NCI-H128 (cell line): ENCODE measurements at regions not wholly inside any gene's neighbourhood (a gene's known extent, or its start where the extent isn't known, plus 50 kb on each side); places are given as distances from the start of the nearest gene placed in this dataset.
"Not testable (repeated sequence)": the region's sequence is repeated elsewhere in the genome, so short reads cannot be mapped to it uniquely, and the experiment has no call there.

ENCODE experiments used
- DNase-seq: peaks from one replicate; lab custom pipeline; 2025; ENCODE audit not compliant: unreplicated experiment; lab: John Stamatoyannopoulos, UW

DNA sequence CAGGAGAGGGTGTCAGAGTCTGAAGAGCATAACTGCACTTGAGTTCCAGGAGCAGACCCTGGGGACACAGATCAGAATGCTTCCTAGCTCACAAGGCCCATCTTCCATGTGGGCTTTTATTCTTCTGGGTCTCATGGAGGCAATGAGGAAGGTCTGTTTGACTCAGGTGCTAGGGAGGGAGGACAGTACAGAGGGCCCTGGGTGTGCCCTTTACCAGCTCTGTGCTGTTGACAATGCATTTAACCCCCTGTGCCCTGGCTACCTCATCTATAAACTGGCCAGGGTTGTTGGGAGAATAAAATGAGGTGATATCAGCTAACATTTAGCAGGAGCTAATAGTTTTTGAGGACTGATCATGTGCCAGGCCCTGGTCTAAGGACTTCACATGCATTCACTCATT lies 318.0 kb downstream of the DMAC1 start:
- no peak for DNase-seq

DNA sequence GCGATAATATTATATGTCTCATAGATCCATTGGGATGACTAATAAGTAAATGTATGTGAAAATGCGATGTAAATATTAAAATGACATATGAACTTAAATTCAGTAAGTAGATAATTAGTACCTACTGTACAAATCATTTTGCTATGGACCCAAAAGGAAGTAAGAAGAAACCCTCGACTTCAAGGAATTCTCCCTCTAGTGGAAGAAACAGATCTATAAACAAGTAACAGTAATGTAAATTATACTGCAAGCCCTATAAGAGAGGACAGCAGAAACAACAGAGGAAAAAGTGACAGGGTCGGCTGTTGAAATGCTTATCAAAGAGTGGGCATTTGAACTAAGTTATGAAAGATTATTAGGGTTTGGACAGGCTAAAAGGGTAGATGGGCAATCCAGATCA lies 320.3 kb downstream of the DMAC1 start:
- DNase-seq: no peak

DNA sequence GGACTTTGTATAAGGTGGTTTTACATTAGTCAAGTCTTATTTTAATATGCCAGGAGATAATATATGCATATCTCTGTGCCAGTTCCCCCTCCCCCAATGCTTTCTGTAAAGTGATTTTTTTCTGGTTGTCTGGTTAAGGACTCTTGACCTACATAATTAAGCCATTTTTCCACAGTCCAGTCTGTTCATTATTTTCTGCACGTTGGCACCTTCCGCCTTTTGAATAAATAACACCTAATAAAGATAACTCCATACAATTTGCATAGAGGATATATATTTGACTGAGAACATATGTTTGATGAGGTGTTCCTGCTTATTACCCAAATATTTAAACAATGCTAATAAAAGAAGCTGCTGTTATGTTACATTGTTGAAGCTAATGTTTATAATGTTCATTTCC lies 320.9 kb downstream of the DMAC1 start:
- no peak for DNase-seq

DNA sequence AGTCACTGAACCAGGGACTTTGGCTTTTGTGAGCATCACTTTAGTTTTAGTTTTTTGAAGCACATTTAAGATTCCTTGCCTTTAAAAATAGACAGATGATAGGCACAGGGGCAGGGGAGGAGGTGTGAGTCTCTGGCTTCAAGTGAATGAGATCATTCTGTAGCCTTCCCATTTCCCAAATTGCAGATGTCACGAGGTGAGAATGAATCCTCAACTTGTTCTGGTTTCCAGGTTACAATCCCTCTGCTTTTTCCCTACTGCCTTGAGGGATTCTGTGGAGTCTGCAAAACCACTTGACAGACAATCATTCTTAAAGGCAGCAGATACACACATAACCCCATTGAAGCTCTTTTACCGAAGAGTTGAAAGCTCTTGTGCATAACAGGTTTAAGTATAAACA lies 332.4 kb downstream of the DMAC1 start:
- DNase-seq: no peak

DNA sequence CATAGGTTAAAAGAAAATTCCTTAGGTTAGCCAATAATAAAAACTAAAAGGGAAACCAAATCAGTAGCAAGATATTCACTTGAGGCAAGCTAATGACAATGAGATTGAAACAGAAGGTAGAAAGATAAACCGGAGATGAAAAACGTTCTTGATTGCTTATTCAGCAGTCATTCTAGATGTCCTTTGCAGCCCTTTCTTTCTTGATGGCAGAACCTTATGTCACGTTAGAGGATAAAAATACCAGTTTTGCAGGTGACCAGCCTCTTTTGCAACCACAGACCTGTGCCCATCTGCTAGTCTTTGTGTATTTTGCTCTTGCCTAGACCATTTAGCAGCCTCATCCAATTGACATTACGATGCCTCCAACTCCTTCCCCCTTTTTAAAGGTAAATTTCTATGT lies 337.8 kb downstream of the DMAC1 start:
- DNase-seq: no peak

DNA sequence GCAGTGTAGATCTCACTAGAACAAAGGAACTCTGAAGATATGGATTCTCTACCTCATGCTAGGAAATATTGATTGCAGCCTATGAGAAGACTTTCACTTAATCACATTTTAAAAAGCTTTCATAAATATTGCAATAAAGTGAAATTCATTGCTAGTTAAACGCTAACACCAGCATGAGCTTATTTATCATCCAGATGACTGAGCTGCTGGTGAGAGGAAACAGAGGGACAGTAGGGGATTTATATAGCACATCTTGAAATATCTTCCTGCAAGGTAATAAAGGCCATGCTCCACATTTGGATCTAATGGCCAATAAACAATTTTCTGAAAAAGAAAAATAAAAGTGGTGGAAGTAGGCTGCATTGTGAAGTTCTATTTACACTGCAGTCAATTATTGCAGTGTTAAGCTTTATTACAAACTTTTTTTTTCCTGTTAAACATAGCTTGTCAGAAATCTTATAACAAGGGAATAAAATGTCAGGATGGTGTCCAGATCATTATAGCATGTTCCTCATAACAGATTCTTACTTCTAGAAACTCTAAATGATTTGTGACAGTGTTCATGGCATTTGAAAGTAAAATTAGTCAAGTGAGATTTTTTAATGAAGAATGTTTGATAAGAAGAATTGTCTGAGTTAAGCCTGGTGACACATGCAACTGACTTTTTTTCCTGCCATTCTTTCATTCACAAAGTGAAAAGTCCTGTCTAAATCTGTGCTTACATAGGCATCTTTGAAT lies 342.6 kb downstream of the DMAC1 start:
- DNase-seq: no peak

DNA sequence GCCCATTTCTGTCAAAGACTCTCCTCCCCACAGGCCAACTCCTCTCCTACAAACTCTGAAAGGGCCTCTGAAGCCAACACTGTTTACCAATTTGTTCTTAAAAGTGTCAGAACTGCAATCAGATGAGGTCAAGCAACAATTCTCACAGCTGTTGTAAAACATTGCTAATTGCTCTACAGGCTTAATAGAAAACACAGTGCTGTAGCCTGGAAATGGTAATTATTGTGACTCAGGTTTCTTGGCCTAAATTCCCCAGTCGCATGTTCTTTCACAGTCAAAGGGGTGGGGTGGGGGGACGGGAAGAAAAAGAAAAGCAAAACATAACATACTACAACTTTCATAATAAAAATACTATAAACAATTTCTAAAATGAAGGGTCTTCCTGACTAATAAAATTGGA lies 343.2 kb downstream of the DMAC1 start:
- no peak for DNase-seq

DNA sequence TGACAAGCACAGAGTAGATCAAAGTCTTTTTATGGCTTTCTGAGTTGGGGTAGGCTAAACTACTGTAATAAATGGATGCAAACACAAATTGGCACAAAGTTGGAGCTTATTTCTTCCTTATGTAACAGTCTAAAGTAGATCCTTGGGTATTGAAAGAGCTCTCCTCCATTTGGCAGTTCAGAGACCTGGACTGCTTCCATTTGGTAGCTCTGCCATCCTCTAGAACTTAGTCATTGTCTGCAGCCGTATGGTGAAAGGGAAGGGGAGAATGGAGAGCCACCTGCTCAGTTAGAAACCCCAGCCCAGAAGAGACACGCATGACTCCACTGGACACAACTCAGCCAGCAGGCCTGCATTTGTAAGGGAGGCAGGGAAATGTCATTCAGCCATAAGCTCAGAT lies 345.0 kb downstream of the DMAC1 start:
- no peak for DNase-seq

DNA sequence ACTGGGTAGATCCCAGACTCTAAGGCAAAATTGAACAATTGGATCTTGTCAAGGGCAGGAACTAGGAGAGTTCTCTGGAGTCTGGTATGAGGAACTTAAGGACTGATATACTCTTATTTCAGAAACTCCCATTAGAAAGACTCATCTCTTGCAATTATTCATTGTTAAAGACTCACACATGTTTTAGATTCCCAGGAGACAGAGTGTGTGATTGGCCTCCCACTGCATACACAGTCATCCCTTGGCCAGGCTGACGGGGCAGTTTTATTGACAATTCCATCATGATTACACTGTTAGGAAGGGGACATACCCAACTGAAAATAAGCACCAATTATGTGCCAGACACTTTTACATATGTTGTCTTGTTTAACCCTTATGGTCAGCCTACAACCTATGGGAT lies 347.2 kb downstream of the DMAC1 start:
- DNase-seq: no peak

DNA sequence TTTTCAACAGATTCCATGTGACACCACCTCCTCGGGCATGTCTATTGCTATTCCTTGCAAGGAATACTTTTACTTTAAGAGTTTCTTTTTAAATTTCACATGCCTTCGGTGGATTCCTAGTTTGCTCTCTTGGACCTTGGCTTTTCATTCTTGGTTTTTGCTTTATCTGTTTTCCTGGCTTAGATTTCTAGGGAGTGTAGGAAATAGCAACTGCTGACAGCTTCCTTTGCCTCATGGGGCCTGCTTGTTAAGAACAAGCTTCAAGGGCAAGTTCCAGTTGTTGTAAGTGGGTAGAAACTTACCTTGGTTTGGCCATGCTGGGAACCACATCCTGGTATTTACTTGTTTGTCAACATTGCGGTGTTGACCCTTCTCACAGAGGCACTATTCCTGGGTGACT lies 348.5 kb downstream of the DMAC1 start:
- no peak for DNase-seq

DNA sequence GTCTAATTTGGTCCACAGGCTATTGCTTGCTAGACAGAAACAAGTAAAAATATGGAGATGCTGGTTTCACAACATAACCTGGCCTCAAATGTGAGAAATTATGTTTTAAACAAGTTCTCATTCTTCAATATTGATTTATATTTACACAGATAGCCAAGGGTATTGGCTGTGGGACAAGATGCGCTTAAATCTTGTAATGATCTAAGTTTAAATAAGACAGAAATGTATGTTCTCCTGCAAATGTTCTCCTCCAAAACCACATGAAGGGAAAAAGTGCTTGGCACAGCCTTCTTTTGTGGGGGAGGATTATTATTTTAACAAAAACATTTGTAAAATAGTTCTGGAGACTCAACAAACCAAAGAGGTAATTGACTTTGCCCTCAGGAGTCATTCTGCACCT lies 356.0 kb downstream of the DMAC1 start:
- no peak for DNase-seq

DNA sequence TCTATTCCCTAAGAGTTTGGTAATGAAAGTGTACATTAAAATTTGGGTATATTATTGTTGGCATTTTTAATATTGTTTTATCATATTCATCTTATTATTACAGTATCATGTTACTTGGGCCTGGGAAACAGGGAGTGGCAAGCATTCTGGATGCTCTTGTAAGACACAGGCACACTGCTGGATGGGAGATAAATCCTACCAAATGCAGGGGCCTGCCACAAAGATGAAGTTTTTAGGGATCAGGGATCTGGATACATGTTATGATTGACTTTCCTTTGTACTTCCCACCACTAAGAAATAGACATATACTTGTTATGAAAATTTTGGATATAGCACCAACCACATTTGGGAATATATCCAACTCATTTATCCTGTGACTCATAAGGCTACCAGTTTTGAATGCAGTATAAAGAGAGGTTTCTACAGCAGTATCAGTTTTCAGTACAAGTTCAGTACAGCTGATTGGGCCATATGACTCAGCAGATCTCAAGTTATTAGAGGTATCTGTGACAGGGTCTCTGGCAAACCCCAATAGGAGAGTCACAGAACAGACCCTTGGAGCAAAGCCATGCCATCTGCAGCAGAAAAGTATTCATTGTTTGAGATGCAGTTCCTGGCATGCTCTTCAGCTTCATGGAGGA lies 360.1 kb downstream of the DMAC1 start:
- DNase-seq: no peak

DNA sequence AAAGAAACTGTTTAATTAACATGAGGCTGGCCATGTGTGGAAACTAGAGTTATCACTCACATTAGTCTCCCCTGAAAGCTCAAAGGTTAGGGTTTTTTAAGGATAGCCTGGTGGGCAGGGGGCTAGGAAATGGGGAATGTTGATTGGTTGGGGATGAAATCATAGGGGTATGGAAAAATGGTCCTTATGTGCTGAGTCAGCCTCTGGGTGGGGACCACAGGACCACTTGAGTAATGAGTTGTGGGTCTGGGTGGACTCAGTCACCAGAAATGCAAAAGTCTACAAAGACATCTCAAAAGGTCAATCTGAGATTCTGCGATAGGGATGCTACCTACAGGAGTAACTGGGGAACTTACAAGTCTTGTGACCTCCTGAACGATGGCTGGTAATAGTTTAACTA lies 362.8 kb downstream of the DMAC1 start:
- no peak for DNase-seq

DNA sequence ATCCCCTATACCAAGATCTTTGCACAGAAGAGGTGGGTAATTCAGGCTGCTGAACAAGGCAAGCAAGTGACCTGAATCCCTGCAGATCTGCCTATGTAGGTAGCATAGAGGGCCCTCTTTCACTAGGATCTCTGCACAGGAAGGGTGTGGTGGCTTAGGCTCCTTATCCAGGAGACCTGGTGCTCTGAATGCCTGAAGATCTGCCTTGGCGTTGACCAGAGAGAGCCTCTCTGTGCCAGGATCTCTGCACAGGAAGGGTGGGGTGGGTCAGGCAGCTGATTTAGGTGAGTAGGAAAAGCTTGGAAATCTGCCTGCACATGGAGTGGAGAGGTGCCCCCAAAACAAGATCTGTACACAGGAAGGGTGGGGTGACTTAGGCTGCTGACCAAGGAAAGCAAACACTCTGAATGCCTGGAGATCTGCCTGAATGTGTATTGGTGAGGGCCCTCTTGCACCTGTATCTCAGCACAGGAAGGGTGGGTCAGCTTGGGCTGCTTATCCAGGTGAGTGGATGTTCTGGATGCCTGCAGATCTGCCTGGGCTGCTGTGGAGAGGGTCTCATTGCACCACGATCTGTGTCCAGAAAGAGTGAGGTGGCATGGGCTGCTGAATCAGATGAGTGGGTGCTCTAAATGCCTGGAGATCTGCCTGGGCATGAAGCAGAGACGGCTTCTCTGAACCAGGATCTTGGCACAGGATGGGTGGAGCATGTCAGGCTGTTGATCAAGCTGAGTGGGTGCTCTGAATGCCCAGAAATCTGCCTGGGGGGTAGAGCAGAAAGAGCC lies 365.9 kb downstream of the DMAC1 start:
- no peak for DNase-seq

DNA sequence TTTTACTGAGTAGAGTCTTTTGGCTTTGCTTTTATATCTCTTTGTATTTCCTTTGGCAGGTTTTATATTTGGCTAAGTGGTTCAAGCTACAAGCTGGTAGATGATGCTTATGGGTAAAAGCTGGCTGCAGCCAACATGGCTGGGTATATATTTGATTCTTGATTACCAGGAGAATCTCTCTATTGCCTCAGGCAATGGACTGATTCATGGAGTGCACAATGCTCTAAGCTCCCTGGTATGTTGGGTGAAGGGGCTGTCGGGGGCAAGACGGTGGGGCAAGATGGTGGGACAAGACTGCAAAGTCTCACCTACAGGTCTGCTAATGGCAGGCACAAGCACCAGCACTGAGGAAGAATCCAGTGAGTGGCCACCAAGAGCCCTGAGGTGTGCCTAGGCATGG lies 366.6 kb downstream of the DMAC1 start:
- DNase-seq: no peak

DNA sequence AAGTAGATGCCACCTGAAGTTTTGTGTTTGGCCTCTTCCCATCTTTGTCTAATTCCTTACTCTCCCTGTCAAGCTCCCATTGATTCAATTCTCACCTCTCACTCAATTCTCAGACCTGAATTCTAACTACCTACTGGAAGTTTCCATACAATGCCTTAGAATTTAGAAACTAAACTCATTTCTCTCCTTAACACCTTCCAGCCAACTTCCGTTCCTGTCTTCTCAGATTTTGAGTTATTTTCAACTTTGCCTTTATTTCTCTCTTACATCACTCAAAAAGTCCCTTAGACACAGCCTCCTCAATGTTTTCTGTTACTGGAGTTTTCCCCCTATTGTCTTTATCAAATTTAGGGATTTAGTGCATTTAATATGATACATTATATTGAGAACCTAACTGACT lies 382.2 kb downstream of the DMAC1 start:
- not testable (repeated sequence) for DNase-seq

DNA sequence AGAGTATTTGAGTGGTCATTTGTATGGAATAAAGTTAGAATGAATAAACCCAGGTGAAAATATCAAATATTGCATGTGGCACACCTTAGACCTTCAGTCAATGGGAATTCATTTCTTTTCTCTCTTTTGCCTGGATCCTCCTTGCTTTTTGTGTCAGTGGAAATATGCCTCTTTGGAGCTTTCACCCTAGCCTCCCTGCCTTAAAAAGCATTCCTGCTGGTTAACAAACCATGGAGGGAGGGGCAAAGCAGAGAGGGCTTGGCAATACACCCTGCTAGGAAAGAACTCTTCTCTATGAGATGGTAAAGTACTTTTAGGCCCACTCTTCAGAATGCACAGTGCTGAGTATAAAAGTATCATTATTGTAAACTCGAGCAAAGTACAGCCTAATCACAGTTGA lies 383.7 kb downstream of the DMAC1 start:
- no peak for DNase-seq

DNA sequence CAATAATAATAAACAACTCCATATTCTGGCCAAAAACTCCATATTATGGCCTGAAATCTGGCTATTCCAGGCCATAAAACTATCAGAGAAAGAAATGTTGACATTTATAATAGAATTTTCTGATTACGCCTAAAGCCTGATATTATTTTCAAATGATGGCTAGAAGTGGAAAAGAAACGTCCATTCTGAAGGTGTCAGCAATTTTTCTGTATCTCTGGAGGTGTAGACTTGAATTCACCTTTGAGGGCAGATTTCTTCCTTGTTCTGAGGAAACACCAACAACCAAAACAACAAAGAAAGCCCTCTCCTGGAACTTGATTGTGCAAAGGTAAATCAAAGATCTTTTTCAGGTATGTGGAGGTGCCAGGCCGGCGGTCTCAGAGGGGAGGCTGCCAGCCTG lies 390.7 kb downstream of the DMAC1 start:
- DNase-seq: no peak

DNA sequence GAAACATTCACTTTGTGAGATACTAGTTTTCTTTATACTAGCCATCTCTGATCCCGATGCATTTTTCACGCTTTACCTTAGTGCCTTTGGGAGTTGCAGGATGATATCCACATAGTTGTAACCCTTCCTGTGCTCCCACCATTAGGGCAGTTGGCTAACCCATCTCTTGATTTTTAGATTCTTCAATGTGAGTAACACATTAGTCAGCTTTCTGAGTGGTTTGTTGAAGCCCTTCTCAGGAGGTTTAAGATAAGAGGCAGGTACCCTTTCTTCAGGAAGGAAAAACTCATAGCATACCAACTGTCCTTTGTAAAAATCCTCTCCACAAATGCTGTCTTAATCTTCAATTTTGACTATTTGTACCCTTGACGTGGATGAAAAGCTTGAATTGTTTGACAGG lies 392.3 kb downstream of the DMAC1 start:
- no peak for DNase-seq

DNA sequence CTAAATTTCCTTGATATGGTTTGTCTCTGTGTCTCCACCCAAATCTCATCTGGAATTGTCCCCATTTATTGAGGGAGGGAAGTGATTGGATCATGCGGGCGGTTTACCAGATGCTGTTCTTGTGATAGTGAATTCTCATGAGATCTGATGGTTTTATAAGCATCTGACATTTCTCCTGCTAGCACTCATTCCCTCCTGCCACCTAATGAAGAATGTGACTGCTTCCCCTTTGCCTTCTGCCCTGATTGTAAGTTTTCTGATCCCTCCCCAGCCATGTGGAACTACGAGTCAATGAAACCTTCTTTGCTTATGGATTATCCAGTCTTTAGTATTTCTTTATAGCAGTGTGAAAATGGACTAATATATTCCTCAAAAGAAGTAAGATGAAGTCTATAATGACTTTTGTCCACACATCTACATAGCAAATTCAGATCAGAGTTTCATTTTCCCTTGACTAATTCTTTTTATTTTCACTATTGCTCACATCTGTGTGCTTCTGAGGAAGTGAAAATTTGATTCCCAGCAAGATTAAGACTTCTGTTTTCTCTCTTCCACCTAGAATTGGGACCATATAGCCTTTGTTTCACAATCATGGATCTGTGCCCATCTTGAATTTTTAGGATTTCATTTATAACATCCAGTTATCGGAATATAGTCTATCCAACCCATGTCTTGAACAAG lies 393.5 kb downstream of the DMAC1 start:
- no peak for DNase-seq

DNA sequence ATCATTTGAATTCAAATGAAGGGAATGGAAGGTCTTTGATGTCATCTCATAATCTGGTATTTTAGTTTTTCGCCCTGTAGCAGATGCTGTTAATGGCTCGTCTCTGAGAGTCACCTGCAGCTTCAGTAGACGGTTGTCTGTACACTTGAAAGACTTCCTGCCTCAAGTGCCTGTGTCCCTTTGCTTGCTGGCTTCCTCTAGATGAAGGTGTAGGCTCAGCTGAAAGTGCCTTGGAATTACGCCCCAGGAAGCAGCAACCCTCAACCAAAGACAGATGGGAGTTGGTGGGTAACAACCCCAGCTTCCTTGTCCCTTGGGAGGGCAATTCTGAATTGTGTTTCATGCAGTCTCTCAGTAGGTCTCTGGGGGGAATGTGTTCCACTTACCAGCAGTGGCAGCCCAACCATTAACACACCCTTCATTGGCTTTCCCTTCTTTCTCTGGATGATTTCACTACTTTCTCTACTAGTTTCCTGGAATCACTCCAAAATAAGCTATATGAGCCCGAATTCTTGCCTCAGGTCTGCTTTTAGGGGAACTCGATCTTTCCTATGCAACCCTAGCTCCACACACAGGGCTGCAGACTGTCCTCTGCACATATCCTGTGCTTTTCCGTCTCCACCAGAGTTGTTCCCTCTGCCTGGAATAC lies 395.6 kb downstream of the DMAC1 start:
- no peak for DNase-seq
